NCI-H1105 treated with DMSO at 0.1 percent for 48 hours (cell line): ENCODE measurements at regions not wholly inside any gene's neighbourhood (a gene's known extent, or its start where the extent isn't known, plus 50 kb on each side); places are given as distances from the start of the nearest gene placed in this dataset.
"Not testable (repeated sequence)": the region's sequence is repeated elsewhere in the genome, so short reads cannot be mapped to it uniquely, and the experiment has no call there.

ENCODE experiments used
- DNase-seq: peaks from one replicate; lab custom pipeline; 2025; lab: John Stamatoyannopoulos, UW

DNA sequence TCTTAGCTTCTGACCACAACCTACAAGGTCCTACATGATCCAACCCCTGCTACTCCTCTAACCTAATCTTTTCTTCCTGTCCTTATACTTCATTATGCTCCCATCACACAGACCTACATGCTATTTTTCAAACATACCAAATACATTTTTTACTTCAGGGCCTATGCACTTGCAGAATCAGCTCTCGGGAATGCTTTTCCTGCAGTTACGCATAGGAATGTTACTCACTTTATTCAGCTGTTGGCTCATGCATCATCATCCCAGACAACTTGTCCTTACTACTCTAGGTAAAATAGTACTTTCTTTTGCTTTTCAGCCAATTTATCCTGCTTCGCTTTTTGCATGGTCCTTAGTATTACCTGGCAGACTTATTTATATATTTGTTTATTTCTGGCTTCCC, 105.6 kb downstream of the OXSM start:
- no peak for DNase-seq

DNA sequence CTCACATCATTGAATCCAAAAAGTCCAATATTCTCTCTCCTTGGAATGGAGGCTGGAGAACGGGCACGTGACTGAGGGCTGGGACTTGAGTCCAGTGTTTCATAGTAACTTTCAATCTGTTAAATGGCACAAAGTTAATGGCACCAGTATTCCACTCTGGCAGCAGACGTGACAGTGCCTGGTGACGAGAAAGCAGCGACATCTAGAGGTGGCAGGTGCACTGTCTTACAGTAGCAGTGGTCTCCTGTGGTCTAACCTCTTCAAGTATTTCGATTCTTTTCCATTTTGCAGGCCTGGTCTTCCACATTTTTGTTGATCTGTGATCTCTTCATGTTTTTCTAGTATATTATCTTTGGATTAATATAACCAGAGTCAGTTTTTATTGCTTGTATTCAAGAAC, 107.1 kb downstream of the OXSM start:
- DNase-seq, result no peak

DNA sequence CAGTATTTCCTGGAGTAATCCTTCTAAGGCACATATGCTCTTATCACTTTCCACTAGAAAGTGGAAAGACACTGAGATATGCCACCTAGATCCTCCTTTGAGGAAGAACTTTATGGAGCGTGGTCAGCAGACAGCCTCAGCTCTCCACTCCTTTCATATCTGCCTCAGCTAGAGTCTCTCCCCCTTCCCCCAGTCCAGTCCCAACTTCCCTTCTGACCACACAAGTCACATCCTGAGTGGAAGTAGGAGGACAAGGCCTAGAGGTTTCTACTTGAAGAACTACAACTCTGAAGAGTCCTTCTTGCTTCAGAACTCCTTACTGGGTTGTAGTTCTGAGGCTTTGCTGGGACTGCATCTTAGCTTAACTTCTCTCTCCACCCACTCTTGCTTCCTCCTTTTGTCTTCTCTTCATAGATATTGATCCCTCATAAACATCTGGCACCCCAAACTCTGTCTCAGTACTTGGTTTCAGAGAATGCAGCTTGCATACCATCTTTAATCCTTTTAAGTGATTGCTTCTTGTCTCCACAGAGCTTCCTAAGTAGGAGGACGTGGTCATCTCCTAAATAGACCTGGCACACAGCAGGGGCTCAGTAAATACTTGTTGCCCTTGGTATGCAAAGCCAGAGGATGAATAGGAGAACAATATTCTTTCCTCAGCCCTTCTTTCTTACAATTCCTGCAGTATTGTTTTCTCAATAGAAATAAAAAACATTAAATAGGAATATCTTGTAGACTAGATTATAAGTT, 109.6 kb downstream of the OXSM start:
- DNase-seq, result no peak

DNA sequence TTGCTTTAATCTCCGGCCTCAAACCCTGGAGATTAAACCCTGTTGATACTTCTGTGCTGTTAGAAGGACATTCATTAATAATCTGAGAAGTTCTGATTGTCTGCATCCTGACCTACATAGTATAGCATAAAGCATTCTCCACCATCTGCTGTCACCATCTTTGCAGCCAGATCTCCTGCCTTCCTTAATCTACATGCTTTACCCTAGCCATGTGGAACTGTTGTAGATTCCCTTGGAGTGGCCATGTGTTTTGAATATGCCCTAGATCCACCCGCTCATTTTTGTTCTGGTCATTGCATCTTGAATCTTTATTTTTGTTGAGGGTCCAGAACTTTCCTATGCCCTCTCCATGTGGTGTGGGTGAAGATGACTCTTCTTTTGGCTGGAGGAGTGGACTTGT, 110.3 kb downstream of the OXSM start:
- no peak for DNase-seq

DNA sequence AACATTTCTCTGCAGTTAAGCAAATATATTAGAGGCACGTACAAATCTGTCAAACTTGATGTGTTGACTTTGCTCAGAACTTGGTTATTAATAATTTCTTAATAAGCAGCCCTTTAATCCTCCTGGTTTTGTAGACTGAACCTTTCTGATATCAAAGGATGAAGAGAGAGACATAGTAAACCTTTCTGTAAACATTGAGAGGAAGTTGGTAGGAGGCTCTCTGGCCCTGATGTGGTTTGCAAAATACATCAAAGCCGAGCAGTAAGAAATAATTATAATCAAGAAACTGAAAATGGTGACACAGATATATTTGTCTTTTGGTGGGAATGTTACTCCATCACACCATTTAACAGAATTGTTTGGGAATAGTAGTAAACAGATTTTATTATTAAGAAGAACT, 111.9 kb downstream of the OXSM start:
- DNase-seq, result no peak

GRCh38 chr3:25902586-25902985, 112.7 kb downstream of the OXSM start:
- DNase-seq, result no peak

DNA sequence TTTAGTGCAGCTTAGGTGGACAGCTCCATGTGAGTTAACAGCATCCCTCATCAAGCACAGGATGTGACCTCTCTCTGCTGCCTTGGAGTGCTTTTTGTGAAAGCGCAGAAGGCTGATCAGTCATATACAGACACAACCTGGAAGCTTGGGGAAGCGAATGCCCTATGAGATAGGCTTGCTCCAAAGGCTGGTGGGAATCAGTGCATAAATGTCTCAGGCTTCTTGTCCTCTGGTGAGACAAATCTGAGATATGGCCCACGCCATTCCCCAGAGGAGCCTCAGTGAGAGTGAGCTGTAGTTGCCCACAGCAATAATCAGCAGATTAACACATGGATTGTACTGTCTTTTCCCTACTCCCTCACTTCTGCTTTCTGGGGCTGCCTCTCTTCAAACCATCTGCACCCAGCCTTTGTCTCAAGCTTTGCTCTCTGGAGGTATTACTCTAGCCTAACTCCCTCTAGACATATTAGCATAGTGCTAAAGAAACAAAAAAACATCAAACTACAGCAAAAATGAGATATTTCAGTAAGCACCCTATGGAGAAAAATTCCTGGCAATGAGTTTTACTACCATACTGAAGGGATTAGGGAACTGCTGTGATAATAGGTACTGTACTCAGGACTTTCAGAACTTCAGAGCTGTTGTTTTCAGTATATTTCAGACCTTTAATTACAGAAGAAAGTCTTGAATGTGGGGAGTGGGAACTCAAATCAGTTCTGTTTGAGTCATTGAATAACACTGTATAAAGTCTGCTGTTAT, 113.7 kb downstream of the OXSM start:
- DNase-seq, result no peak

DNA sequence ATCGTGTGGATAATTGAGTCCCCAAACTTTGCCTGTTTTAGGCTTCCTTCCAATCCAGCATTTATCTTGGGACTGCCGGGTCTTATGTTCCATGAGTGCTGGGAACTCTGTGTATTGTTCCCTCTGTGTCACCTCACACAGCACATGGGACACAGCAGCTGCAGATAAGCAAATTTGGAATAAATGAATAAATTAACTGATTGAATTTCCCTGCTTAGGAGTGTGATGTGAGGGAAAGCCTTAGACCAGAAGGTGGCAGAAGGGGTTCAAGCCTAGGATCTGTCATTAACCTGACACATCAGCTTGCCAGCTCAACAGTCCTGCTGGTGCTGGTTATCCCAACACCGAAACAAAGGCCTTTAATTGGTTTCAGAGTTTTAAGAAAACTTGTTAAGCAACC, 114.3 kb downstream of the OXSM start:
- DNase-seq, result peak; percentile 3

GRCh38 chr3:25906132-25906906, 116.4 kb downstream of the OXSM start:
- no peak for DNase-seq

- DNase-seq, result no peak
Measured at GRCh38 chr3:25907081-25907480, 117.2 kb downstream of the OXSM start.

GRCh38 chr3:25910105-25910504, 120.2 kb downstream of the OXSM start:
- DNase-seq, result no peak

DNA sequence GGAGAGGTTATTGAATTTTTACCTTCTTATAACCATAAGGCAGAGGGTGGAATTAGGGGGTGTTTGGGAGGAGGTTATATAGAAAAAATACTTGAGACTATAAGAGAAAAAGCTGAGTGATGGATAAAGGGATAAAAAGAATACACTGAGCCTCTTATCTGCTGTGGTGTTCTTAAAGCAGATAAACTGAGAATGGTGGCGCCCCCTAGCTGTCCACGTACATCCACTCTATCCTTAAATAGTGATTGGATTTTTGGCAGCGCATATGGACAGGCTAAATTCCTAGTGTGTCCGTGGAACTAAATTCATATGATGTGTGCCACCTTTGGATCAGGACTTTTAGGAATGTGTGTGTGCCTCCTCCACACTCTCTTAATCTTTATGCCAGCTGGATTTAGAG, 121.1 kb downstream of the OXSM start:
- no peak for DNase-seq

GRCh38 chr3:25911525-25912295, 121.8 kb downstream of the OXSM start:
- no peak for DNase-seq

DNA sequence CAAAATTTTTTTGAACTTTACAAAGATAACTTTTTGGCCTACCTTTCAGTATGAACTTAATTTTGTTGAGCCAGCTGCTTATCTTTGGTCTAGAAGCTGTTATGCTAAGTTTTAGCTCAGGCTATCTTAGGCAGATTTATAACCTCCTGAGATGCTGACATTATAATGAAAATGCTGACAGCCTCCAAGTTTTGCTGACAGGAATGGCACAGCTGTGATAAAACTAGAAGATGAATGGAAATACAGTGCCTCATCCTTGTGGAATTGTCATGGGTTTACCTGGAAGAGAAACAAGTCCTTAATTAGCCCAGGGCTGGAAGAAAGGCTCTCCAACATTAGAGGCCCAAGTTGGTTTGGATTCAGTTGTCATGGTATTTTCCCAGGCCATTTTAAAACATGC, 123.3 kb downstream of the OXSM start:
- no peak for DNase-seq

- DNase-seq, result no peak
Measured at GRCh38 chr3:25915673-25916072, 125.8 kb downstream of the OXSM start.

DNA sequence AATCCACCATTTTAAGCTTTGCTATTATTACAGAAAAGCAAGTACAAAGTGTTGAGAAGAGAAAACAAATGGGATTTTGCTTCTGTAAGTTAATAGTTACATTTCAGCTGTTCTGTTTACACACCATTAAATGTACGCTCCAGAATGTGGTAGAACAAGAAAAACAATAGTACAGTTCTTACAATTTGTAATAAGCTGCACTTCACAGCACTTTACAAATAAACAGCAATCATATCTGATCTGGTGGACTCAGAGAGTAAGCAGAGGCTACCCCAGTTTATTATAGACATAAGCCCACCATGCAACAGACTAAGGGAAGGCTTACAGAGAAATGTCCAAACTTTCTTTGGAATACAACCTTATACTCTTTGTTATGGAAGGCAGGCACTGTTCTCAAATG, 126.4 kb downstream of the OXSM start:
- peak; percentile 80 for DNase-seq

DNA sequence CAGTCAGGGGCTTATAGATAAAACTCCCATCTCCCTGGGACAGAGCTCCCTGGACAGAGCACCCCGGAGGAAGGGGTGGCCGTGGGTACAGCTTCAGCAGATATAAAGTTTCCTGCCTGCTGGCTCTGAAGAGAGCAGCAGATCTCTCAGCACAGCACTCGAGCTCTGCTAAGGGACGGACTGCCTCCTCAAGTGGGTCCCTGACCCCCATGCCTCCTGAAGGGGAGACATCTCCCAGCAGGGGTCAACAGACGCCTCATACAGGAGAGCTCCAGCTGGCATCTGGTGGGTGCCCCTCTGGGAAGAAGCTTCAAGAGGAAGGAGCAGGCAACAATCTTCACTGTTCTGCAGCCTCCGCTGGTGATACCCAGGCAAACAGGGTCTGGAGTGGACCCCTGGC, 142.1 kb downstream of the OXSM start:
- not testable (repeated sequence) for DNase-seq

- DNase-seq, result peak; percentile 55
Measured at GRCh38 chr3:25938566-25939325, 148.9 kb downstream of the OXSM start.

DNA sequence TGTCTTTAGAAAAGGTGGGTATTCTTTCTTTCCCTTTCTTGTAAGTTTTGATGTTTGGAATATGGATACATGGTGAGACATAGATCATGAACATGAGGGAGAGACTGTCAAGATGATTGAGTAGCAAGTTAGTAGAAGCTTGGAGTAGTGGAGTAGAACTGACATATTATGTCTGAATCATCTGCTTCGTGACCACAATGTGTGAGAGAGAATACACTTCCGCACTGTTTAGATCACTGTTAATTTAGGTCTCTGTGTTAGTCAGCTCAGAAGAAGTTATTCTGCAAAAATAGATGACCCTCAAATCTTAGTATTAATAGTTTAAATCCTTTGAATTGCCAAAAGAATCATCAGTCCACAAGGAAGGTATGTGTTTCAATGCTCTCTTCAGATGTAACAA, 151.0 kb downstream of the OXSM start:
- no peak for DNase-seq

DNA sequence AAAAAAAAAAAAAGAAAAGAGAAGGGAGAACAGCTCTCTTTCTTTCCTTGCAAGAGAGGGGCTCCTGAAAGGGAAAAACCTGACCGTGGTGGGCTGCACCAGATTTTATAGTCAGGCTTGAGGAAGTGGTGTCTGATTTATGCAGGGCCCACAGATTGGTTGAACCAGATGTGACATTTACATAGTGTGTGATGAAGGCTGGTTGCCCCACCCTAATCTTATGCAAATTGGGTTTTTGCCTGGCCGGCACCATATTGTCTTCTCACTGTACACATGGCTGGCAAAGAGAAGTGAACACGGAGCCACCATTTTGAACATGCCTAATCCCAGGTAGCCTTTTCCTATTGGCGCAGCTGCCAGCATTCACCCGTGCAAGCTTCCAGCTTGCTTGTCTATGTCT, 154.4 kb downstream of the OXSM start:
- no peak for DNase-seq

DNA sequence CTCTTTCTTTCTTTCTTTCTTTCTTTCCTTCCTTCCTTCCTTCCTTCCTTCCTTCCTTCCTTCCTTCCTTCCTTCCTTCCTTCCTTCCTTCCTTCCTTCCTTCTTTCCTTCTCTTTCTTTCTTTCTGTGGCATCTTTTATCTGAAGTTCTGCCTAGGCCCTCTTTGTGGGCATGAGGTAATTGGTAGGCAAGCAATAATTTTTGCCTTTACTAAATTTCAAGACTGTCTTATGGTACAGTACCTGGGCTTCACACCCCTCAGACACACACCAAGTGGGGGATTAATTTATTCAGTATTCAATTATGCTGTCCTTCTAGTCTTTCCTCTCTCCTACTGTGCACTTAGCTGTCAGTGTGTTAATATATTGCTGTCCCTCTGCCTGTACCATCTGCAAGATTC, 155.5 kb downstream of the OXSM start:
- DNase-seq, result no peak
